Stimulated activated CD4-positive, alpha-beta T cell treated with anti-CD3 and anti-CD28 coated beads, Interleukin-12 subunit alpha, Interleukin-12 subunit beta, amount 100 ng/mL, for 24 hours (primary cell): ENCODE measurements at regions not wholly inside any gene's neighbourhood (a gene's known extent, or its start where the extent isn't known, plus 50 kb on each side); places are given as distances from the start of the nearest gene placed in this dataset.

Experiments used
- DNase-seq, 2 experiments: peaks; one replicate each; pipeline ENCODE4 v3.0.0-alpha.2; 2020; ENCODE audit warnings: low read depth in 2 of 2

GRCh38 chr13:26837102-26837501 is 76.5 kb upstream of the GPR12 start:
- DNase-seq: no peak

- DNase-seq: no peak
Observed at GRCh38 chr13:26836626-26837025, 76.0 kb upstream of the GPR12 start.

- DNase-seq: no peak
Observed at GRCh38 chr13:26834646-26835045, 74.1 kb upstream of the GPR12 start.

- DNase-seq: no peak
Observed at GRCh38 chr13:26831336-26831908, 70.8 kb upstream of the GPR12 start.

- no peak for DNase-seq
Observed at GRCh38 chr13:26829716-26830115, 69.1 kb upstream of the GPR12 start.

GRCh38 chr13:26824581-26824980 is 64.0 kb upstream of the GPR12 start:
- no peak for DNase-seq

GRCh38 chr13:26822146-26822545 is 61.6 kb upstream of the GPR12 start:
- DNase-seq: no peak

GRCh38 chr13:26821672-26822071 is 61.1 kb upstream of the GPR12 start:
- no peak for DNase-seq

GRCh38 chr13:26820871-26821270 is 60.3 kb upstream of the GPR12 start:
- no peak for DNase-seq

- no peak for DNase-seq
Observed at GRCh38 chr13:26819046-26819445, 58.5 kb upstream of the GPR12 start.

GRCh38 chr13:26816881-26817280 is 56.3 kb upstream of the GPR12 start:
- no peak for DNase-seq

GRCh38 chr13:26813980-26814348 is 53.4 kb upstream of the GPR12 start:
- no peak for DNase-seq

- no peak for DNase-seq
Observed at GRCh38 chr13:26813321-26813979, 52.9 kb upstream of the GPR12 start.

- no peak for DNase-seq
Observed at GRCh38 chr13:26811581-26811980, 51.0 kb upstream of the GPR12 start.
